Transverse colon (tissue), 4 donors: ENCODE measurements at regions not wholly inside any gene's neighbourhood (a gene's known extent, or its start where the extent isn't known, plus 50 kb on each side); places are given as distances from the start of the nearest gene placed in this dataset.

ENCODE experiments used
- DNase-seq: peaks from one replicate; pipeline ENCODE4 v3.0.0-alpha.2; 2019
- H3K27ac ChIP-seq, 4 donors: fragments of 200-600 bp; sonication (generic); 2 replicates each; pipeline ENCODE4 v1.5.1; 2016 to 2018; ENCODE audit warnings: inconsistent platforms in 4 of 4
- H3K27me3 ChIP-seq: fragments of 200-600 bp; sonication (generic); 2 replicates; pipeline ENCODE4 v1.5.1; 2017; ENCODE audit warnings: inconsistent platforms
- H3K36me3 ChIP-seq, 4 donors: fragments of 200-600 bp; sonication (generic); 2 replicates each; pipeline ENCODE4 v1.5.1; 2017 to 2019; ENCODE audit warnings: inconsistent platforms in 4 of 4
- H3K4me1 ChIP-seq, 4 donors: fragments of 200-600 bp; sonication (generic); 2 replicates each; pipeline ENCODE4 v1.5.1; 2017 to 2020; ENCODE audit warnings: inconsistent platforms in 4 of 4
- H3K4me3 ChIP-seq, 4 donors: fragments of 200-600 bp; sonication (generic); 1 replicate in 1 of 4; 2 replicates in 3 of 4; pipeline versions ENCODE4 v1.5.1 to v1.6.1; 2017 to 2019; ENCODE audit warnings: inconsistent platforms in 4 of 4
- H3K9me3 ChIP-seq, 2 donors: fragments of 200-600 bp; sonication (generic); 2 replicates each; pipeline ENCODE4 v1.5.1; 2017 to 2019; ENCODE audit warnings: inconsistent platforms in 2 of 2
- CTCF ChIP-seq, 5 experiments: fragments of 200-600 bp in 3 of 5; fragments of 450-650 bp in 2 of 5; sonication (generic) in 3 of 5; IDR thresholded peaks; 1 replicate in 2 of 5; 2 replicates in 3 of 5; pipeline ENCODE4 v1.5.1; 2016 to 2017; ENCODE audit warnings: antibody characterized with exemption in 5 of 5, inconsistent platforms in 3 of 5, mild to moderate bottlenecking in 2 of 5, moderate library complexity in 1 of 5
- EP300 ChIP-seq: sonication (generic); formaldehyde crosslinking; IDR thresholded peaks from one replicate; pipeline ENCODE4 v1.6.1; 2017; ENCODE audit warnings: antibody characterized with exemption, low read depth
- POLR2A ChIP-seq: fragments of 450-650 bp; IDR thresholded peaks from one replicate; pipeline ENCODE4 v1.6.1; 2016; ENCODE audit warnings: antibody characterized with exemption, mild to moderate bottlenecking, moderate library complexity
- POLR2AphosphoS5 ChIP-seq, 3 donors: sonication (generic); formaldehyde crosslinking; IDR thresholded peaks; one replicate each; pipeline ENCODE4 v1.6.1; 2016; ENCODE audit warnings: antibody characterized with exemption in 3 of 3
- WGBS, 2 donors: methylation state at CpG; one replicate each; pipeline ENCODE4 v1.1.5; 2018; ENCODE audit warnings: low coverage in 1 of 2; 5-methylcytosine and 5-hydroxymethylcytosine counted together
- in situ Hi-C, 4 donors: fragments of 200-750 bp; cut with MboI; loops; one replicate each; pipeline versions ENCODE4 v1.15.0 to v1.15.1; 2017; ENCODE audit warnings: low sequenced_read_pairs in 3 of 4, low pct_ligation_motif_present in 1 of 4, low pct_unique_long_range_greater_than_20kb in 1 of 4
- intact Hi-C: fragments of 100-400 bp; cut with DNase I; formaldehyde crosslinking; loops from one replicate; pipeline ENCODE4 v1.15.1; 2023; ENCODE audit warnings: low total_unique reads

DNA sequence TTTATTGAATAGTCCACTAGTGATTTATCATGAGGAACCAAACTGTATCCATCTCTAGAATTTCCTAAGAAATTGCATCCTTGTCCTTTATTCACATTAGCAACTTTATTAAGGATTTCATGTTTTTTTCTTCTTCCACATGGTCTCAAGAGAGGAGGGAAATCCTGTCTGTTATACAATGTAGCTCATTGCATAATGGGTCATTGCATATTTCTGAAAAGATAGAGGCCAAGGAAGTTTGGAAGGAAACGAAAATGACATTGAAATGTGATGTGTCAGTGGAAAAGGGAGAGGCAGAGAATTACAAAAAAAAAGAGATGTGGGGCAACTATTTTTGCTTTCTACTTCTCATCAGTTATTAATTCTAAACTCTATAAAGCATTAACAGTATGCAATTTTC is 353.1 kb downstream of the METTL15 start:
- WGBS, 2 donors: 60 to 78% methylated on average over 1 of the region's 1 CpG
- intact Hi-C loops (no loop called here), in situ Hi-C loops (no loop called here)
- Histone ChIP-seq H3K4me1 (no peaks in the 10 kb centered on the region), H3K36me3 (no peaks in the 10 kb centered on the region), H3K9me3 (no peaks in the 10 kb centered on the region), H3K27ac (no peak overlapping the region), H3K4me3 (no peak overlapping the region), H3K27me3 (no peaks in the 10 kb centered on the region)
- TF ChIP-seq EP300: no peak
- no peak for TF ChIP-seq POLR2AphosphoS5 (IDR thresholded peaks at IDR 0.05)
- TF ChIP-seq CTCF (IDR thresholded peaks at IDR 0.05): no peak
- TF ChIP-seq POLR2A: no peak
- DNase-seq: no peak

- H3K36me3 ChIP-seq: no peaks in the 10 kb centered on the region
- no peak overlapping the region for H3K4me3 ChIP-seq
- DNase-seq: no peak
- H3K27me3 ChIP-seq: no peaks in the 10 kb centered on the region
- no peaks in the 10 kb centered on the region for H3K4me1 ChIP-seq
- intact Hi-C loops: no loop called here
- in situ Hi-C loops: no loop called here
- no peak overlapping the region for H3K27ac ChIP-seq
- no peaks in the 10 kb centered on the region for H3K9me3 ChIP-seq
- no peak for TF ChIP-seq CTCF (IDR thresholded peaks at IDR 0.05)
- no peak for TF ChIP-seq POLR2A
- TF ChIP-seq POLR2AphosphoS5 (IDR thresholded peaks at IDR 0.05): no peak
- no peak for TF ChIP-seq EP300
Observed at GRCh38 chr11:28460348-28460747, 352.2 kb downstream of the METTL15 start.

DNA sequence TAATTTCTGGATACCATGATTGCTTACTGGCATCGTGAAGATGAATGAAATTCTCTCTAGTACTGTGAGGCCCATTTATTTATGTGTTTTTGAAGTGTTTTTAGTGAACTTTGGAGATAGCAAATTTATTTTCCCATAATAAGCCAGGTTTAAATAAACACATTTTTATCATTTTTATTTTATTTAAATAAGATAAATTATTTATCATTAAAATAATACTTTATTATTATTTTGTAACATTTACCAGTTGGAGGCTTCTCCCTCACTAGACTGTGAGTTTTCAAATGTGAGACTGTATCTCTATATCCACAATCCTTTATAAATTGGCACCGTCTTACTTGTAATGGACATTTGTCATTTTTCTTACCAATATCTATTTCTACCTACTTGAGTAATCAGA is 351.7 kb downstream of the METTL15 start:
- H3K9me3 ChIP-seq: no peaks in the 10 kb centered on the region
- no peaks in the 10 kb centered on the region for H3K27me3 ChIP-seq
- 79 to 87% methylated on average over 2 of the region's 2 CpGs for WGBS, 2 donors
- H3K4me1 ChIP-seq: no peaks in the 10 kb centered on the region
- in situ Hi-C loops: no loop called here
- intact Hi-C loops: no loop called here
- H3K36me3 ChIP-seq: no peaks in the 10 kb centered on the region
- no peak overlapping the region for H3K4me3 ChIP-seq
- no peak for TF ChIP-seq POLR2A
- TF ChIP-seq EP300: no peak
- no peak for TF ChIP-seq POLR2AphosphoS5 (IDR thresholded peaks at IDR 0.05)
- TF ChIP-seq CTCF (IDR thresholded peaks at IDR 0.05): no peak
- H3K27ac ChIP-seq: no peak overlapping the region
- no peak for DNase-seq

GRCh38 chr11:28457481-28458065 is 349.4 kb downstream of the METTL15 start:
- no peaks in the 10 kb centered on the region for H3K4me1 ChIP-seq
- no peaks in the 10 kb centered on the region for H3K9me3 ChIP-seq
- WGBS, 2 donors: 60 to 81% methylated on average over 2 to 5 of the region's 5 CpGs
- TF ChIP-seq POLR2A (no peak), EP300 (no peak), POLR2AphosphoS5 (IDR thresholded peaks at IDR 0.05) (no peak), CTCF (IDR thresholded peaks at IDR 0.05) (no peak)
- H3K27me3 ChIP-seq: no peaks in the 10 kb centered on the region
- no peak overlapping the region for H3K27ac ChIP-seq
- intact Hi-C loops (no loop called here), in situ Hi-C loops (no loop called here)
- H3K4me3 ChIP-seq: no peak overlapping the region
- DNase-seq: no peak
- H3K36me3 ChIP-seq: no peaks in the 10 kb centered on the region
